GM10248 (cell line): ENCODE measurements at regions not wholly inside any gene's neighbourhood (a gene's known extent, or its start where the extent isn't known, plus 50 kb on each side); places are given as distances from the start of the nearest gene placed in this dataset.
A peak's percentile ranks its signal among the peaks of the same experiment; 100 is the strongest.

Source experiments
- CTCF ChIA-PET: fragments of 300-600 bp; sonication (Branson Sonifier 250); formaldehyde crosslinking; extraction: SDS; loops from one replicate; lab custom pipeline; 2021; ENCODE audit warnings: antibody characterized with exemption; lab: Yijun Ruan, JAX
- POLR2A ChIA-PET: fragments of 350-650 bp; sonication (Branson Sonifier 250); formaldehyde crosslinking; extraction: SDS; loops from one replicate; lab custom pipeline; 2020; ENCODE audit warnings: antibody characterized with exemption; lab: Yijun Ruan, JAX
- DNase-seq: peaks from one replicate; pipeline ENCODE4 v3.0.0; 2012; ENCODE audit errors: extremely low spot score
- CTCF ChIP-seq: IDR thresholded peaks from 2 replicates; pipeline ENCODE4 v1.5.1; 2012; ENCODE audit warnings: mild to moderate bottlenecking, low read depth; ENCODE audit errors: extremely low read depth, missing control alignments, control extremely low read depth

DNA sequence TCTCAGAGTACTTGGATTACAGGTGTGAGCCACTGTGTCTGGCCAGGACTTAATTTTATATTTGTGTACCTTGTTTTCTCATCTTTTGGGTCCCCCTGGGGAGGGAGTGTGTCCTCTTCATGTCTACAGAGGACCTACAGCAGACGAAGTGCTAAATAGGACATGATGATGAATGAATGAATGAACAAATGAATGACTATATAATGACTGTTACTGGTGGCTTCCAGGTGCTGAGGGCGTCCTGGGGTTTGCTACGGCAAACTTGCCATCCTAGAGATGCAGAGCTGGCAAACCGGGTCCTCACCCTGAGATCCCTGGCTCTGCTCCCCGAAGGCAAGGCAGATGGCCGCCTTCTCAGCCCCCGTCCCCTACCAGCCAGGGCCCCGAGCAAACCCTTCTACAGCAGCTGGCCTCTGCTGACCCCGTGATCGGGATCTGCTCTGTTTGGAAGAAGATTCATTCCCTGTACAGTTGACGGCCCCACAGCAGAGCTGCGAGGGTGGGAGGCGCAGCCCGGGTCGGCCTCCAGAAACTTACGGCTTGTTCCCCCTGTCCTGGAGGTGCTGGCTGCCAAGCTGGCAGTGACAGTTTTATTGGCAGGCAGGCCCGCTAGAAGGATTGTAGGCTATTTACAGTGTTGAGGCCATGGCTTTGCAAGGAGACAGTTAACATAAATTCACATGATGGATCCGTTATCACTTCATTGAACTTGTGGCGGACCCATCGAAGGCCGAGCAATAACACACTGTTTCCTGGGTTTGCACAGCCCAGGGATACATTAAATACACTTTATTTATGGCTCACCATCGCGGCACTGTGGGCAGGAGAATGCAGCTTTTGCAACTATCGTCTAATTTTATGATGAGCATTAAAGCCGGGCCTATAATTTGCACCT is 197.7 kb upstream of the GSE1 start:
- TF ChIP-seq CTCF: no peak
- POLR2A ChIA-PET: no interaction called here

DNA sequence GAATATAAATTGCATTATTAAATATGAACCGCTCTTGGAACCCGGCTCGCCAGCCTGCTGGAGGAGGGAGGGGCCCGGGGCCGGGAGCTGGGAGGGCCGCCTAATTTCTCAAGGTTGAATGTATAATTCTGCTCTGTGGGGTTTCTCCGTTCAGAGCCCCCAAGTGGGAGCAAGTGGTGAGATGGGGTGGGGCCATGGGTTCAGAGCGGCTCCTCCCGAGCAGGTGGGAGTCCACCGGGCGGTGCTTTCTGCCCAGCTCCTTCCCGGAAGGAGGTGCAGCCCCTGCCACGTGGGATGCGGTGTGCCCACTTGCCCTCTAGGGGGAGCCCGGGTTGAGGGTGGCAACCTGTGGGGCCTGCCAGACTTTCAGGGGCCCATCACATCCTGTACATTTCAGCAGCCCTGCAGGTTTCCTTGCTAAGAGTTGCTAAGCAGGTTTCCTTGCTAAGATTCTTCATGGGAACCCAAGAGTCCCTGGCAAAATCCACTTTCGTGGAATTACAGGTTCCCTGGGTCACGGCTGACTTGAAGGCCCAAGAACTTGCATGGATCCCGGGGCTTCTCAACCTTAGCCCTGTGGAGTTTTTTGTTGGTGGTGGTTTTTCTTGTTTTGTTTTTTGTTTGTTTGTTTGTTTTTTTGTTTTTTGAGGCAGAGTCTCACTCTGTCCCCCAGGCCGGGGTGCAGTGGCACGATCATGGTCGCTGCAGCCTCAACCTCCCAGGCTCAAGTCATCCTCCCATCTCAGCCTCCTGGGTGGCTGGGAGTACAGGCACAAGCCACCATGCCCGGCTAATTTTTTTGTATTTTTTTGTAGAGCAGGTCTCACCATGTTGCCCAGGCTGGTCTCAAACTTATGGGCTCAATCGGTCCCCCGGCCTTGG is 196.7 kb upstream of the GSE1 start:
- TF ChIP-seq CTCF: peak; percentile 53
- peak; percentile 78 for DNase-seq
- ChIA-PET POLR2A (interaction anchor here (0.5 kb wide), 1 partner anchor 66 kb away, joined by 3 read pairs; no protein-coding TSS in a partner anchor), CTCF (interaction anchor here (0.6 to 1.8 kb wide), 10 partner anchors 10 to 334 kb away, joined by 3 to 10 read pairs (median 3); no protein-coding TSS in a partner anchor)

More for the DNA sequence above, 197.7 kb upstream of the GSE1 start:
- CTCF ChIA-PET: interaction anchor here (0.6 to 1.8 kb wide), 11 partner anchors 11 to 333 kb away, joined by 3 to 10 read pairs (median 3); no protein-coding TSS in a partner anchor
- DNase-seq: no peak

- TF ChIP-seq CTCF: no peak
- DNase-seq: no peak
- CTCF ChIA-PET: interaction anchor here (8.8 kb wide), 1 partner anchor 199 kb away, joined by 71 read pairs; no protein-coding TSS in a partner anchor
- POLR2A ChIA-PET: no interaction called here
Measured at GRCh38 chr16:85417156-85417860, 195.8 kb upstream of the GSE1 start.

GRCh38 chr16:85418978-85419491 is 194.1 kb upstream of the GSE1 start:
- CTCF ChIA-PET: interaction anchor here (0.8 to 8.8 kb wide), 8 partner anchors 10 to 297 kb away, joined by 3 to 71 read pairs (median 6); no protein-coding TSS in a partner anchor
- no peak for TF ChIP-seq CTCF

GRCh38 chr16:85419503-85420408 is 193.4 kb upstream of the GSE1 start:
- ChIA-PET CTCF (interaction anchor here (0.6 to 8.8 kb wide), 57 partner anchors 9 to 407 kb away, joined by 3 to 71 read pairs (median 4); no protein-coding TSS in a partner anchor), POLR2A (no interaction called here)
- TF ChIP-seq CTCF: no peak
- no peak for DNase-seq

More at GRCh38 chr16:85418978-85419491, 194.1 kb upstream of the GSE1 start:
- POLR2A ChIA-PET: no interaction called here
- DNase-seq: no peak
